ENCODE measurements at regions not wholly inside any gene's neighbourhood (a gene's known extent, or its start where the extent isn't known, plus 50 kb on each side); places are given as distances from the start of the nearest gene placed in this dataset.

DNA sequence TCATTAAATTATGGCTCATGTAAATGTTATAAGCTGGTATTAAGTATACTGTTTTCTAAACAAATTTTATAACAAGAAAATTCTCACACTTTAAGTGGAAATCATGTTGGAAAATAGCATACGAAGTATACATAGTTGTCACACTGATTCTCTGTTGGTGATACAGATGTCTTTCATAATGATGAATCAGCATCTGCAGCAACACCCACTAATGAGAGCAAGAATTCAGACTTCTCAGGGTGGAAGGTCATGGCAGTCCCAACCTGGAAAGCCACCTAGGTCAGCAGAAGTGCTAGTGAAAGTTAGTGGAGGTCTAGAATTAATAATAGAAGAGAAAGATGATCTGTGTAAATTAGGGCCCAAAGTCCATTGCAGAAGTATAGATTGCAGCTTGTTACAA, 719.7 kb upstream of the MIR17HG start:
- DNase-seq (ENCODE audit: low read depth in 1 of 2, low spot score in 1 of 2) (no peak), FAIRE-seq (no peak), ATAC-seq (no peak)
- H3K4me2 ChIP-seq, result no peak overlapping the region
- no peak overlapping the region for H3K4me3 ChIP-seq
- ChIA-PET CTCF (interaction anchor here (1.2 kb wide), 1 partner anchor 340 kb away, joined by 3 read pairs; no protein-coding TSS in a partner anchor), POLR2A (no interaction called here)
- H3K27ac ChIP-seq, result no peak overlapping the region
- H3K4me1 ChIP-seq, result 0 out of 3 replicates have a peak, but pooled peaks cover 1% of the 10 kb centered on the region
- H3K9me3 ChIP-seq, result no peaks in the 10 kb centered on the region
- WGBS (ENCODE audit: missing lambda C conversion rate), result 75% methylated on average over 1 of the region's 1 CpG
- no peak for TF ChIP-seq NR3C1 (IDR thresholded peaks at IDR 0.05)
- peak; percentile 4 for TF ChIP-seq MAFK (IDR thresholded peaks at IDR 0.05; ENCODE audit: partially characterized antibody)

DNA sequence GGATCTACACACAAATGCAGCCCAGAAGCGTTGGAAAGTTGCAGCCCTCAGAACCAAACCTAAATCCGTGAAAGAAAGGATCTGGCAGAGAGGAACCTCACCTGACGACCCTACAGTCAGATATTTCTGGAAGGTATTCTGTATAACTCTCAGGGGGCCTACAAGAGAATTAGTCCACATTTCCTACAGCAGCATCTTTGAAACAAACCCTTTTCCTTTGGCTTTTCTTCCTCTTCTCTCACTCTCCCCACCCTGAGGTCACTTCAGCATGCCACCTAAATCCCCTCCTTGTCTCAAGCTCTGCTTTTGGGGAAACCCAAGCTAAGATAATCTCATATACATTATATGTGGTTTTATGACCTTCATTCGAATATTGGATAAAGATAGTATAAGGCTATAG, 719.0 kb upstream of the MIR17HG start:
- CTCF ChIA-PET, result interaction anchor here (1.2 kb wide), 1 partner anchor 340 kb away, joined by 3 read pairs; no protein-coding TSS in a partner anchor
- no peaks in the 10 kb centered on the region for H3K9me3 ChIP-seq
- no peak overlapping the region for H3K4me3 ChIP-seq
- TF ChIP-seq RFX5 (IDR thresholded peaks at IDR 0.05), result no peak
- TF ChIP-seq ESRRA (IDR thresholded peaks at IDR 0.05; ENCODE audit: borderline replicate concordance, low read length), result no peak
- no peak for TF ChIP-seq NPAS2 (CRISPR knock-in tag; IDR thresholded peaks at IDR 0.05; ENCODE audit: borderline replicate concordance)
- no peak for TF ChIP-seq RAD21 (conservative IDR thresholded peaks at IDR 0.05 in 1 of 2, IDR thresholded peaks at IDR 0.05 in 1 of 2)
- TF ChIP-seq FOSB (CRISPR knock-in tag; IDR thresholded peaks at IDR 0.05), result no peak
- TF ChIP-seq HOXA7 (CRISPR knock-in tag; IDR thresholded peaks at IDR 0.05), result no peak
- no peak for TF ChIP-seq RCOR1 (IDR thresholded peaks at IDR 0.05; ENCODE audit: low read depth, low read length)
- TF ChIP-seq HMGXB4 (CRISPR knock-in tag; IDR thresholded peaks at IDR 0.05; ENCODE audit: borderline replicate concordance), result no peak
- no peak for TF ChIP-seq MAFK (IDR thresholded peaks at IDR 0.05; ENCODE audit: partially characterized antibody)
- TF ChIP-seq E2F6 (IDR thresholded peaks at IDR 0.05; ENCODE audit: borderline replicate concordance, low read depth), result no peak
- no peak for TF ChIP-seq SMC3 (IDR thresholded peaks at IDR 0.05)
- no peak for TF ChIP-seq CHD4 (IDR thresholded peaks at IDR 0.05; ENCODE audit: borderline replicate concordance)
- TF ChIP-seq KDM1A (IDR thresholded peaks at IDR 0.05; ENCODE audit: low read depth), result no peak
- no peak for TF ChIP-seq HOXB13 (CRISPR knock-in tag; IDR thresholded peaks at IDR 0.05; ENCODE audit: low read depth)
- TF ChIP-seq HEYL (CRISPR knock-in tag; IDR thresholded peaks at IDR 0.05), result no peak
- POLR2A ChIA-PET, result no interaction called here
- H3K4me2 ChIP-seq, result no peak overlapping the region
- DNase-seq (ENCODE audit: low read depth in 1 of 2, low spot score in 1 of 2) (no peak), FAIRE-seq (no peak), ATAC-seq (no peak)
- no peaks in the 10 kb centered on the region for H3K4me1 ChIP-seq
- 60% methylated on average over 4 of the region's 4 CpGs for WGBS (ENCODE audit: missing lambda C conversion rate)
- H3K27ac ChIP-seq, result no peak overlapping the region

GRCh38 chr13:90630716-90631115, 716.8 kb upstream of the MIR17HG start:
- DNase-seq (ENCODE audit: low read depth in 1 of 2, low spot score in 1 of 2) (no peak), FAIRE-seq (no peak), ATAC-seq (no peak)
- CTCF ChIA-PET, result no interaction called here
- Histone ChIP-seq H3K27ac (no peak overlapping the region), H3K9me3 (no peaks in the 10 kb centered on the region), H3K4me3 (no peak overlapping the region), H3K4me2 (no peak overlapping the region), H3K4me1 (no peaks in the 10 kb centered on the region)
- 90% methylated on average over 3 of the region's 3 CpGs for WGBS (ENCODE audit: missing lambda C conversion rate)
- POLR2A ChIA-PET, result no interaction called here
- TF ChIP-seq HOXB5 (CRISPR knock-in tag; IDR thresholded peaks at IDR 0.05), result no peak
- no peak for TF ChIP-seq ZNF302 (CRISPR knock-in tag; IDR thresholded peaks at IDR 0.05)
- TF ChIP-seq TP53 (CRISPR knock-in tag; IDR thresholded peaks at IDR 0.05), result no peak
- no peak for TF ChIP-seq HDAC2 (IDR thresholded peaks at IDR 0.05)
- no peak for TF ChIP-seq CHD2 (IDR thresholded peaks at IDR 0.05; ENCODE audit: low read length, partially characterized antibody)
- TF ChIP-seq, protein P1, sequence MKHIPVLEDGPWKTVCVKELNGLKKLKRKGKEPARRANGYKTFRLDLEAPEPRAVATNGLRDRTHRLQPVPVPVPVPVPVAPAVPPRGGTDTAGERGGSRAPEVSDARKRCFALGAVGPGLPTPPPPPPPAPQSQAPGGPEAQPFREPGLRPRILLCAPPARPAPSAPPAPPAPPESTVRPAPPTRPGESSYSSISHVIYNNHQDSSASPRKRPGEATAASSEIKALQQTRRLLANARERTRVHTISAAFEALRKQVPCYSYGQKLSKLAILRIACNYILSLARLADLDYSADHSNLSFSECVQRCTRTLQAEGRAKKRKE (CRISPR knock-in tag; IDR thresholded peaks at IDR 0.05; ENCODE audit: low read depth), result no peak
- TF ChIP-seq ZC3H11A (IDR thresholded peaks at IDR 0.05), result no peak
- no peak for TF ChIP-seq TFCP2L1 (CRISPR knock-in tag; IDR thresholded peaks at IDR 0.05)
- TF ChIP-seq, protein P2, sequence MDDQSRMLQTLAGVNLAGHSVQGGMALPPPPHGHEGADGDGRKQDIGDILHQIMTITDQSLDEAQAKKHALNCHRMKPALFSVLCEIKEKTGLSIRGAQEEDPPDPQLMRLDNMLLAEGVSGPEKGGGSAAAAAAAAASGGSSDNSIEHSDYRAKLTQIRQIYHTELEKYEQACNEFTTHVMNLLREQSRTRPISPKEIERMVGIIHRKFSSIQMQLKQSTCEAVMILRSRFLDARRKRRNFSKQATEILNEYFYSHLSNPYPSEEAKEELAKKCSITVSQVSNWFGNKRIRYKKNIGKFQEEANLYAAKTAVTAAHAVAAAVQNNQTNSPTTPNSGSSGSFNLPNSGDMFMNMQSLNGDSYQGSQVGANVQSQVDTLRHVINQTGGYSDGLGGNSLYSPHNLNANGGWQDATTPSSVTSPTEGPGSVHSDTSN (IDR thresholded peaks at IDR 0.05), result no peak
- TF ChIP-seq, protein P3, sequence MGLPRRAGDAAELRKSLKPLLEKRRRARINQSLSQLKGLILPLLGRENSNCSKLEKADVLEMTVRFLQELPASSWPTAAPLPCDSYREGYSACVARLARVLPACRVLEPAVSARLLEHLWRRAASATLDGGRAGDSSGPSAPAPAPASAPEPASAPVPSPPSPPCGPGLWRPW (IDR thresholded peaks at IDR 0.05), result no peak
- TF ChIP-seq, protein P4, sequence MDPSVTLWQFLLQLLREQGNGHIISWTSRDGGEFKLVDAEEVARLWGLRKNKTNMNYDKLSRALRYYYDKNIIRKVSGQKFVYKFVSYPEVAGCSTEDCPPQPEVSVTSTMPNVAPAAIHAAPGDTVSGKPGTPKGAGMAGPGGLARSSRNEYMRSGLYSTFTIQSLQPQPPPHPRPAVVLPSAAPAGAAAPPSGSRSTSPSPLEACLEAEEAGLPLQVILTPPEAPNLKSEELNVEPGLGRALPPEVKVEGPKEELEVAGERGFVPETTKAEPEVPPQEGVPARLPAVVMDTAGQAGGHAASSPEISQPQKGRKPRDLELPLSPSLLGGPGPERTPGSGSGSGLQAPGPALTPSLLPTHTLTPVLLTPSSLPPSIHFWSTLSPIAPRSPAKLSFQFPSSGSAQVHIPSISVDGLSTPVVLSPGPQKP (IDR thresholded peaks at IDR 0.05; ENCODE audit: low read depth, low read length), result no peak
- TF ChIP-seq EP300 (IDR thresholded peaks at IDR 0.05), result no peak
- no peak for TF ChIP-seq KDM1A (IDR thresholded peaks at IDR 0.05; ENCODE audit: low read depth)
- no peak for TF ChIP-seq RFX5 (IDR thresholded peaks at IDR 0.05)
- TF ChIP-seq NFE2L2 (conservative IDR thresholded peaks at IDR 0.05; ENCODE audit: low read length), result no peak
- TF ChIP-seq BCL3 (IDR thresholded peaks at IDR 0.05), result no peak
